Nephron (organoid): ENCODE measurements at regions not wholly inside any gene's neighbourhood (a gene's known extent, or its start where the extent isn't known, plus 50 kb on each side); places are given as distances from the start of the nearest gene placed in this dataset.

Experiments
- H3K27ac Mint-ChIP-seq, 3 experiments: 2 replicates each; pipeline ENCODE4 v1.8.0; 2020; ENCODE audit warnings: mixed read lengths in 3 of 3, mild to moderate bottlenecking in 2 of 3, moderate library complexity in 1 of 3
- H3K27me3 Mint-ChIP-seq: 2 replicates; pipeline ENCODE4 v1.8.0; 2021; ENCODE audit warnings: low read depth, mild to moderate bottlenecking, moderate library complexity, mixed read lengths
- H3K36me3 Mint-ChIP-seq: 2 replicates; pipeline ENCODE4 v1.8.0; 2020; ENCODE audit warnings: low read depth, mixed read lengths
- H3K4me1 Mint-ChIP-seq: 2 replicates; pipeline ENCODE4 v1.8.0; 2020; ENCODE audit warnings: mixed read lengths
- H3K4me3 Mint-ChIP-seq, 3 experiments: 2 replicates each; pipeline ENCODE4 v1.8.0; 2020; ENCODE audit warnings: mild to moderate bottlenecking in 3 of 3, mixed read lengths in 3 of 3, moderate library complexity in 2 of 3
- H3K9me3 Mint-ChIP-seq: 2 replicates; pipeline ENCODE4 v1.8.0; 2020; ENCODE audit warnings: mixed read lengths
- CTCF ChIP-seq, 3 experiments: fragments of 200-600 bp; sonication (generic); IDR thresholded peaks; one replicate each; pipeline ENCODE4 v1.5.0; 2021; ENCODE audit warnings: antibody characterized with exemption in 3 of 3; ENCODE audit not compliant: unreplicated experiment in 3 of 3

DNA sequence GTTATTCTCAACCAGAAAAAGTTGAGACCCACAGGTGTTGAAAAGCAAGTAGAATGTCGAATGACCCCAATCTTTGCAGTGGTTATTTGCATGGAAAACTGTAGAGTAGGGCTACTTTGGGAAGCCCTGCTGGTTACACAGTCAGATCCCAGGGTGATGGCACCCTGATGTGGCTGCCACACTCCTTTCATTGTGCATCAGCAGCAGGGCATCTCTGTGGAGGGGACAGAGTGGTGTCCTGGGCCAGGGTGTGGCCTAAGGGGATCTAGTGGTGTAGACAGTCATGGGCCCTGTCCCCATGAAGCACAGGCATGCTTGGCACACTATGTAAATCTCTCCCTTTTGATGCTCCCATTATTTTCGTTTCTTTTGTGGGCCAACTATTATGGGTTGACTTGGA is 199.4 kb upstream of the NAV2 start:
- no peak for TF ChIP-seq CTCF (IDR thresholded peaks at IDR 0.05; ENCODE audit: unreplicated experiment in 3 of 3)
- Mint-ChIP-seq H3K9me3 (no peaks in the 10 kb centered on the region), H3K27me3 (peaks cover 60% of the 10 kb centered on the region), H3K4me3 (no peak overlapping the region), H3K4me1 (peaks cover 43% of the 10 kb centered on the region), H3K36me3 (no peaks in the 10 kb centered on the region), H3K27ac (no peak overlapping the region)

GRCh38 chr11:19512618-19513017 is 200.0 kb upstream of the NAV2 start:
- Mint-ChIP-seq H3K27ac (peak overlapping the region in 2 of 3 experiments; percentile 21 to 72), H3K4me3 (no peak overlapping the region), H3K9me3 (no peaks in the 10 kb centered on the region), H3K36me3 (no peaks in the 10 kb centered on the region), H3K27me3 (peaks cover 62% of the 10 kb centered on the region), H3K4me1 (peaks cover 43% of the 10 kb centered on the region)
- no peak for TF ChIP-seq CTCF (IDR thresholded peaks at IDR 0.05; ENCODE audit: unreplicated experiment in 3 of 3)

DNA sequence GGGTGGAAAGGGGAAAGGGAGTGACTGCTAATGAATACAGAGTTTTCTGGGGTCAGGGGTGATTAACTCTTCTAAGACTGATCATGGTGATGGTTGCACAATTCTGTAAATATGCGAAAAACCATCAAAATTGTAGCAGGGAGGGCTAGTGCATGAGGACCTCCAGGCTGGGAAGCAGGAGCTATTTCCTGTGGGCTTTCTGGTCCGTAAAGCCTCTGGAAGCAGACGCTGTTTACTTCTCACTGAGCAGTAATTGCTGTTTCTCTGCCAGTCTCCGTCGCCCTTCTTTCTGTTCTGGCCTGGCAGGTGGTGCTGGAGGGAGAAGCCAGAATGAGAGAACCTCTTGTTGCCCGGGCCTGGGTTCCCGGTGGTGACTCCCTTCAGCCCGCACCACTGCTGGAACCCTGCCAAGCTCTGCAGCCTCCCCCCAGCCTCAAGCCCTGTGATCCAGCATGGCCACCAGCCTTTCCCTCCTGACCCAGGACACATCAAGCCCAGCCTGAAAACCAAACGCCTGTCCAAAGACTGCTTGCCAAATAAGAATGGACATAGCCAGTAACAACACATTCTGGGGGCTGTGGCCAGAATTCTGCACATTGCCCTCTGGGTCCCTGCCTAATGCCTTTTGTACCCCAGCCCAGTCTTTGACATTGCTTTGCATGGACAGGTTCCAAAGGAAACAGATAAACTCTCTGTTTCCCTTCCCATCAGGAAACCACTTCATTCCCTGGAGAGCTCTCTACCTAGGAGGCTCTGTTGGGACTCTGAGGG is 201.0 kb upstream of the NAV2 start:
- H3K4me3 Mint-ChIP-seq, result no peak overlapping the region
- peaks cover 41% of the 10 kb centered on the region for H3K4me1 Mint-ChIP-seq
- H3K36me3 Mint-ChIP-seq, result no peaks in the 10 kb centered on the region
- TF ChIP-seq CTCF (IDR thresholded peaks at IDR 0.05; ENCODE audit: unreplicated experiment in 3 of 3), result no peak
- H3K27me3 Mint-ChIP-seq, result peaks cover 69% of the 10 kb centered on the region
- H3K27ac Mint-ChIP-seq, result peak overlapping the region in 2 of 3 experiments; percentile 50 to 72
- no peaks in the 10 kb centered on the region for H3K9me3 Mint-ChIP-seq

DNA sequence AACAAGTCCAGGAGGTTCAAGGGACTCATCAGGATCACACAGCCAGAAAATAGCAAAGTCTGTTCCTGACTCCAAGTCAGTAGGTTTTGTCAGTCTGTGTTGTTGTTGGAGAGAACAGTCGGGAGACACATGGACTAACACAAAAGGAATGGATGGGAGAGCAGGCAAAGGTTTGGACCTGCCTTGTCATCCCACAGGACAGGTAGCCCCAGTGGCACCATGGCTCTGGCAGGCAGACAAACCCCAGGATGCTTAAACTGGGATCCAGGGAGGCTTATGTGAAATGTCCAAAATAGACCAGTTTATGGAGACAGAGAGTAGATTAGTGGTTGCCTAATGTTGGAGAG is 201.6 kb upstream of the NAV2 start:
- H3K4me3 Mint-ChIP-seq, result no peak overlapping the region
- peak overlapping the region in 2 of 3 experiments; percentile 50 to 72 for H3K27ac Mint-ChIP-seq
- H3K9me3 Mint-ChIP-seq, result no peaks in the 10 kb centered on the region
- no peaks in the 10 kb centered on the region for H3K36me3 Mint-ChIP-seq
- TF ChIP-seq CTCF (IDR thresholded peaks at IDR 0.05; ENCODE audit: unreplicated experiment in 3 of 3), result no peak
- H3K4me1 Mint-ChIP-seq, result peaks cover 36% of the 10 kb centered on the region
- peaks cover 67% of the 10 kb centered on the region for H3K27me3 Mint-ChIP-seq

GRCh38 chr11:19510468-19510867 is 202.2 kb upstream of the NAV2 start:
- no peak for TF ChIP-seq CTCF (IDR thresholded peaks at IDR 0.05; ENCODE audit: unreplicated experiment in 3 of 3)
- H3K27ac Mint-ChIP-seq, result peak overlapping the region in 2 of 3 experiments; percentile 48 to 72
- H3K9me3 Mint-ChIP-seq, result no peaks in the 10 kb centered on the region
- H3K36me3 Mint-ChIP-seq, result no peaks in the 10 kb centered on the region
- no peak overlapping the region for H3K4me3 Mint-ChIP-seq
- H3K27me3 Mint-ChIP-seq, result peaks cover 65% of the 10 kb centered on the region
- H3K4me1 Mint-ChIP-seq, result peaks cover 30% of the 10 kb centered on the region

- no peaks in the 10 kb centered on the region for H3K36me3 Mint-ChIP-seq
- TF ChIP-seq CTCF (IDR thresholded peaks at IDR 0.05; ENCODE audit: unreplicated experiment in 3 of 3), result no peak
- no peaks in the 10 kb centered on the region for H3K9me3 Mint-ChIP-seq
- no peak overlapping the region for H3K27ac Mint-ChIP-seq
- H3K4me3 Mint-ChIP-seq, result no peak overlapping the region
- peaks cover 30% of the 10 kb centered on the region for H3K4me1 Mint-ChIP-seq
- H3K27me3 Mint-ChIP-seq, result peaks cover 63% of the 10 kb centered on the region
These were observed 203.4 kb upstream of the NAV2 start for GRCh38 chr11:19509215-19509614.
